Right lobe of liver (tissue), 6 donors: ENCODE measurements at regions not wholly inside any gene's neighbourhood (a gene's known extent, or its start where the extent isn't known, plus 50 kb on each side); places are given as distances from the start of the nearest gene placed in this dataset.
"Not testable (repeated sequence)": the region's sequence is repeated elsewhere in the genome, so short reads cannot be mapped to it uniquely, and the experiment has no call there.

Experiments
- ATAC-seq, 4 donors: fragments of 200-7000 bp; cut with Tn5 transposase; one replicate each; pipeline ENCODE4 v1.9.1; 2020; ENCODE audit warnings: mild to moderate bottlenecking in 4 of 4, moderate library complexity in 4 of 4
- DNase-seq, 3 donors: peaks; one replicate each; pipeline ENCODE4 v3.0.0-alpha.2; 2020
- H3K27ac ChIP-seq, 3 donors: fragments of 200-600 bp; one replicate each; pipeline ENCODE4 v1.8.0; 2022
- H3K27me3 ChIP-seq, 2 donors: fragments of 200-600 bp; one replicate each; pipeline ENCODE4 v1.8.0; 2022
- H3K36me3 ChIP-seq, 4 donors: fragments of 200-600 bp; sonication (generic) in 1 of 4; one replicate each; pipeline versions ENCODE4 v1.5.1 to v1.8.0; 2017 to 2022; ENCODE audit warnings: control low read depth in 1 of 4
- H3K4me1 ChIP-seq, 4 donors: fragments of 200-600 bp; sonication (generic) in 1 of 4; one replicate each; pipeline versions ENCODE4 v1.5.1 to v1.8.0; 2017 to 2022; ENCODE audit warnings: control low read depth in 1 of 4
- H3K4me3 ChIP-seq, 3 donors: fragments of 200-600 bp; one replicate each; pipeline ENCODE4 v1.8.0; 2022
- H3K9me3 ChIP-seq, 4 donors: fragments of 200-600 bp; sonication (generic) in 1 of 4; one replicate each; pipeline versions ENCODE4 v1.5.1 to v1.8.0; 2017 to 2022; ENCODE audit warnings: control low read depth in 1 of 4
- CTCF ChIP-seq, 4 donors: fragments of 200-600 bp in 3 of 4; fragments of 450-650 bp in 1 of 4; IDR thresholded peaks; one replicate each; pipeline versions ENCODE4 v1.5.1 to v1.8.0; 2016 to 2022; ENCODE audit warnings: antibody characterized with exemption in 4 of 4, mild to moderate bottlenecking in 2 of 4
- POLR2A ChIP-seq: fragments of 450-650 bp; IDR thresholded peaks from one replicate; pipeline ENCODE4 v1.6.1; 2017; ENCODE audit warnings: antibody characterized with exemption, mild to moderate bottlenecking
- WGBS: methylation state at CpG from one replicate; pipeline ENCODE4 v1.1.6; 2018; ENCODE audit warnings: low coverage, low lambda C conversion rate; ENCODE audit not compliant: insufficient coverage; ENCODE audit errors: missing lambda C conversion rate; 5-methylcytosine and 5-hydroxymethylcytosine counted together
- intact Hi-C, 2 donors: fragments of 100-400 bp; cut with DNase I; formaldehyde crosslinking; loops; one replicate each; pipeline versions ENCODE4 v1.11.2 to v1.14.1; 2022
- donor health status: DM: no; HTN: yes; CAD: no.
- donor health status: DM: no; HTN: no; CAD: no.
- donor health status: DM: no; HTN: no; CAD: no.
- donor health status: DM: no; HTN: yes; CAD: no.
- donor health status: DM: no; HTN: yes; CAD: no.

GRCh38 chr6:148005806-148006205 is 336.8 kb upstream of the SASH1 start:
- H3K36me3 ChIP-seq: no peaks in the 10 kb centered on the region
- WGBS: 81% methylated on average over 6 of the region's 6 CpGs
- intact Hi-C loops: no loop called here
- no peaks in the 10 kb centered on the region for H3K27me3 ChIP-seq
- ATAC-seq: no peak
- no peaks in the 10 kb centered on the region for H3K9me3 ChIP-seq
- no peak overlapping the region for H3K27ac ChIP-seq
- H3K4me3 ChIP-seq: no peak overlapping the region
- TF ChIP-seq POLR2A (no peak), CTCF (IDR thresholded peaks at IDR 0.05) (no peak)
- DNase-seq: no peak
- no peaks in the 10 kb centered on the region for H3K4me1 ChIP-seq

- H3K4me3 ChIP-seq, H3K27me3 ChIP-seq, DNase-seq, H3K4me1 ChIP-seq, ATAC-seq, intact Hi-C loops, H3K27ac ChIP-seq, H3K36me3 ChIP-seq, H3K9me3 ChIP-seq: not testable (repeated sequence)
Observed at GRCh38 chr6:148010516-148010915, 332.1 kb upstream of the SASH1 start.

GRCh38 chr6:148016013-148016412 is 326.6 kb upstream of the SASH1 start:
- whole genome bisulfite sequencing: 67% methylated on average over 1 of the region's 1 CpG
- ATAC-seq: no peak

GRCh38 chr6:148021165-148021564 is 321.5 kb upstream of the SASH1 start:
- intact Hi-C loops: no loop called here
- Histone ChIP-seq H3K27me3 (no peaks in the 10 kb centered on the region), H3K27ac (no peak overlapping the region), H3K36me3 (no peaks in the 10 kb centered on the region), H3K4me3 (no peak overlapping the region), H3K4me1 (no peaks in the 10 kb centered on the region), H3K9me3 (no peaks in the 10 kb centered on the region)
- ATAC-seq: no peak
- DNase-seq: no peak
- TF ChIP-seq CTCF (IDR thresholded peaks at IDR 0.05): no peak
- no peak for TF ChIP-seq POLR2A
- 5% methylated on average over 1 of the region's 1 CpG for WGBS

More at GRCh38 chr6:148016013-148016412, 326.6 kb upstream of the SASH1 start:
- DNase-seq: no peak
- TF ChIP-seq POLR2A (no peak), CTCF (IDR thresholded peaks at IDR 0.05) (no peak)
- Histone ChIP-seq H3K27me3 (no peaks in the 10 kb centered on the region), H3K9me3 (no peaks in the 10 kb centered on the region), H3K4me1 (no peaks in the 10 kb centered on the region), H3K27ac (no peak overlapping the region), H3K36me3 (no peaks in the 10 kb centered on the region), H3K4me3 (no peak overlapping the region)
- intact Hi-C loops: no loop called here

GRCh38 chr6:148021699-148022098 is 320.9 kb upstream of the SASH1 start:
- H3K4me1 ChIP-seq: no peaks in the 10 kb centered on the region
- no peak for DNase-seq
- no peak for ATAC-seq
- no peaks in the 10 kb centered on the region for H3K9me3 ChIP-seq
- H3K36me3 ChIP-seq: no peaks in the 10 kb centered on the region
- no peak for TF ChIP-seq CTCF (IDR thresholded peaks at IDR 0.05)
- TF ChIP-seq POLR2A: no peak
- H3K4me3 ChIP-seq: no peak overlapping the region
- no peak overlapping the region for H3K27ac ChIP-seq
- intact Hi-C loops: no loop called here
- H3K27me3 ChIP-seq: no peaks in the 10 kb centered on the region
- WGBS: 23% methylated on average over 4 of the region's 5 CpGs

- ATAC-seq, H3K27me3 ChIP-seq, H3K27ac ChIP-seq, H3K4me3 ChIP-seq, H3K4me1 ChIP-seq, H3K36me3 ChIP-seq, DNase-seq, H3K9me3 ChIP-seq, intact Hi-C loops: not testable (repeated sequence)
- WGBS: 89% methylated on average over 8 of the region's 8 CpGs
Observed at GRCh38 chr6:148022279-148022678, 320.4 kb upstream of the SASH1 start.
